DND-41 (cell line): ENCODE measurements at regions not wholly inside any gene's neighbourhood (a gene's known extent, or its start where the extent isn't known, plus 50 kb on each side); places are given as distances from the start of the nearest gene placed in this dataset.

Source experiments
- ATAC-seq: fragments of 200-7000 bp; cut with Tn5 transposase; 3 replicates; pipeline ENCODE4 v1.9.1; 2021; ENCODE audit warnings: low read depth; ENCODE audit not compliant: insufficient read depth
- DNase-seq: peaks from one replicate; pipeline ENCODE4 v3.0.0-alpha.2; 2020
- H2AFZ ChIP-seq: 2 replicates; pipeline ENCODE4 v1.6.0; 2012; ENCODE audit warnings: low read depth, low read length
- H3K27ac ChIP-seq: 2 replicates; pipeline ENCODE4 v1.5.1; 2012; ENCODE audit warnings: low read length, inconsistent platforms
- H3K27me3 ChIP-seq: fragments of 200-600 bp; sonication (generic); 2 replicates; pipeline ENCODE4 v1.6.0; 2012; ENCODE audit warnings: low read length, mild to moderate bottlenecking, inconsistent platforms; ENCODE audit not compliant: insufficient read depth, poor library complexity
- H3K36me3 ChIP-seq: 2 replicates; pipeline ENCODE4 v1.5.1; 2012; ENCODE audit warnings: low read length, inconsistent platforms; ENCODE audit not compliant: insufficient read depth
- H3K4me1 ChIP-seq: 2 replicates; pipeline ENCODE4 v1.5.1; 2012; ENCODE audit warnings: mild to moderate bottlenecking, low read length; ENCODE audit not compliant: insufficient read depth
- H3K4me2 ChIP-seq: 2 replicates; pipeline ENCODE4 v1.6.0; 2012; ENCODE audit warnings: mild to moderate bottlenecking, moderate library complexity, low read length, inconsistent platforms; ENCODE audit not compliant: insufficient read depth
- H3K4me3 ChIP-seq, 2 experiments: fragments of 200-600 bp in 1 of 2; shearing (Covaris generic) in 1 of 2; 2 replicates each; pipeline ENCODE4 v1.5.1; 2012 to 2016; ENCODE audit warnings: inconsistent platforms in 2 of 2, low read length in 2 of 2, mild to moderate bottlenecking in 2 of 2, low read depth in 1 of 2, moderate library complexity in 1 of 2
- H3K79me2 ChIP-seq: 2 replicates; pipeline ENCODE4 v1.6.0; 2012; ENCODE audit warnings: low read length, inconsistent platforms; ENCODE audit not compliant: insufficient read depth
- H3K9ac ChIP-seq: 2 replicates; pipeline ENCODE4 v1.6.0; 2012; ENCODE audit warnings: low read depth, mild to moderate bottlenecking, inconsistent platforms, low read length, moderate library complexity
- H3K9me3 ChIP-seq: 2 replicates; pipeline ENCODE4 v1.5.1; 2012; ENCODE audit warnings: low read length, moderate library complexity, mild to moderate bottlenecking, inconsistent platforms; ENCODE audit not compliant: insufficient read depth, severe bottlenecking
- H4K20me1 ChIP-seq: 2 replicates; pipeline ENCODE4 v1.6.0; 2012; ENCODE audit warnings: low read length; ENCODE audit not compliant: insufficient read depth
- EZH2 ChIP-seq: IDR thresholded peaks from 3 replicates; pipeline ENCODE4 v1.6.1; 2012; ENCODE audit warnings: borderline replicate concordance, low read depth, mild to moderate bottlenecking, moderate library complexity, low read length, inconsistent platforms; ENCODE audit not compliant: severe bottlenecking
- TF ChIP-seq, protein P1 (sequence below): IDR thresholded peaks from 2 replicates; pipeline ENCODE4 v1.5.1; 2012; ENCODE audit warnings: borderline replicate concordance, low read length, moderate library complexity, mild to moderate bottlenecking; ENCODE audit not compliant: poor library complexity, severe bottlenecking; ENCODE audit errors: extremely low read depth

DNA sequence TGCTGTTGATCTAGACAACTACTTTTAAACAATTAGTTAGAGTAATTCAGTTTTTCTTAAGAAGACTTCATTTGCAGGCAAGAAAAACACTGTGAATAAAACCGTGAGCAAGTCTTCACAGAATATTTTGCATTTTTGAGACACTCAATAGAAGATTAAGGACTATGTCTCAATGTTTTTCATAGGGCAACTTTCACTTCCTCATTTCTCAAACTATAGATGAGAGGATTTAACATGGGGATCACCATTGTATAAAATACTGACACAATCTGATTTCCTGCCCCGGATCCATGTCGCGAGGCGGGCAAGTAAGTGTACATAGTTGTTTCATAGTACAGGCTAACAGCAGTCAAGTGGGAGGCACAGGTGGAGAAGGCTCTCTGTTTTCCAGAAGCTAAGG, 108.8 kb upstream of the IGSF1 start:
- TF ChIP-seq EZH2 = no peak
- TF ChIP-seq, protein P1, sequence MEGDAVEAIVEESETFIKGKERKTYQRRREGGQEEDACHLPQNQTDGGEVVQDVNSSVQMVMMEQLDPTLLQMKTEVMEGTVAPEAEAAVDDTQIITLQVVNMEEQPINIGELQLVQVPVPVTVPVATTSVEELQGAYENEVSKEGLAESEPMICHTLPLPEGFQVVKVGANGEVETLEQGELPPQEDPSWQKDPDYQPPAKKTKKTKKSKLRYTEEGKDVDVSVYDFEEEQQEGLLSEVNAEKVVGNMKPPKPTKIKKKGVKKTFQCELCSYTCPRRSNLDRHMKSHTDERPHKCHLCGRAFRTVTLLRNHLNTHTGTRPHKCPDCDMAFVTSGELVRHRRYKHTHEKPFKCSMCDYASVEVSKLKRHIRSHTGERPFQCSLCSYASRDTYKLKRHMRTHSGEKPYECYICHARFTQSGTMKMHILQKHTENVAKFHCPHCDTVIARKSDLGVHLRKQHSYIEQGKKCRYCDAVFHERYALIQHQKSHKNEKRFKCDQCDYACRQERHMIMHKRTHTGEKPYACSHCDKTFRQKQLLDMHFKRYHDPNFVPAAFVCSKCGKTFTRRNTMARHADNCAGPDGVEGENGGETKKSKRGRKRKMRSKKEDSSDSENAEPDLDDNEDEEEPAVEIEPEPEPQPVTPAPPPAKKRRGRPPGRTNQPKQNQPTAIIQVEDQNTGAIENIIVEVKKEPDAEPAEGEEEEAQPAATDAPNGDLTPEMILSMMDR = no peak
- Histone ChIP-seq H3K36me3 (no peaks in the 10 kb centered on the region), H2AFZ (no peak overlapping the region)

GRCh38 chrX:131399678-131400428, 110.7 kb upstream of the IGSF1 start:
- Histone ChIP-seq H3K4me2 (no peak overlapping the region), H3K27ac (no peak overlapping the region), H3K9ac (no peak overlapping the region), H3K36me3 (no peaks in the 10 kb centered on the region), H3K9me3 (no peaks in the 10 kb centered on the region), H3K27me3 (no peaks in the 10 kb centered on the region), H3K4me3 (no peak overlapping the region), H4K20me1 (no peaks in the 10 kb centered on the region), H3K79me2 (no peaks in the 10 kb centered on the region), H3K4me1 (no peaks in the 10 kb centered on the region), H2AFZ (no peak overlapping the region)
- DNase-seq = no peak
- ATAC-seq = no peak
- TF ChIP-seq, protein P1 = no peak
- no peak for TF ChIP-seq EZH2

More for the DNA sequence above, 108.8 kb upstream of the IGSF1 start:
- Histone ChIP-seq H4K20me1 (no peaks in the 10 kb centered on the region), H3K9ac (no peak overlapping the region), H3K79me2 (no peaks in the 10 kb centered on the region), H3K4me3 (no peak overlapping the region), H3K9me3 (no peaks in the 10 kb centered on the region), H3K4me1 (no peaks in the 10 kb centered on the region), H3K4me2 (no peak overlapping the region), H3K27me3 (no peaks in the 10 kb centered on the region), H3K27ac (no peak overlapping the region)
- ATAC-seq (no peak), DNase-seq (no peak)

GRCh38 chrX:131402124-131402811, 113.2 kb upstream of the IGSF1 start:
- Histone ChIP-seq H3K4me1 (no peaks in the 10 kb centered on the region), H3K4me2 (no peak overlapping the region), H3K27me3 (no peaks in the 10 kb centered on the region), H3K9ac (no peak overlapping the region), H2AFZ (no peak overlapping the region), H3K9me3 (no peaks in the 10 kb centered on the region), H4K20me1 (no peaks in the 10 kb centered on the region), H3K4me3 (no peak overlapping the region), H3K79me2 (no peaks in the 10 kb centered on the region), H3K27ac (no peak overlapping the region), H3K36me3 (no peaks in the 10 kb centered on the region)
- DNase-seq (no peak), ATAC-seq (no peak)
- TF ChIP-seq, protein P1 = no peak
- no peak for TF ChIP-seq EZH2
